ENCODE measurements at regions not wholly inside any gene's neighbourhood (a gene's known extent, or its start where the extent isn't known, plus 50 kb on each side); places are given as distances from the start of the nearest gene placed in this dataset.
"Not testable (repeated sequence)": the region's sequence is repeated elsewhere in the genome, so short reads cannot be mapped to it uniquely, and the experiment has no call there.

GRCh38 chr1:168457296-168457695, 86.5 kb downstream of the XCL2 start:
- DNase-seq (ENCODE audit: low read depth, low spot score) = not testable (repeated sequence)

GRCh38 chr1:168455764-168456163, 88.0 kb downstream of the XCL2 start:
- no peak for DNase-seq (ENCODE audit: low read depth, low spot score)

- no peak for DNase-seq (ENCODE audit: low read depth, low spot score)
Observed at GRCh38 chr1:168454211-168454815, 89.5 kb downstream of the XCL2 start.

GRCh38 chr1:168453056-168453455, 90.7 kb downstream of the XCL2 start:
- no peak for DNase-seq (ENCODE audit: low read depth, low spot score)

- no peak for DNase-seq (ENCODE audit: low read depth, low spot score)
Observed at GRCh38 chr1:168452329-168452728, 91.5 kb downstream of the XCL2 start.

GRCh38 chr1:168447871-168448270, 95.9 kb downstream of the XCL2 start:
- DNase-seq (ENCODE audit: low read depth, low spot score) = no peak

- no peak for DNase-seq (ENCODE audit: low read depth, low spot score)
Observed at GRCh38 chr1:168446081-168446480, 97.7 kb downstream of the XCL2 start.

- no peak for DNase-seq (ENCODE audit: low read depth, low spot score)
Observed at GRCh38 chr1:168443899-168444298, 99.9 kb downstream of the XCL2 start.

- no peak for DNase-seq (ENCODE audit: low read depth, low spot score)
Observed at GRCh38 chr1:168443356-168443755, 100.4 kb downstream of the XCL2 start.

- DNase-seq (ENCODE audit: low read depth, low spot score) = no peak
Observed at GRCh38 chr1:168442931-168443330, 100.9 kb downstream of the XCL2 start.

GRCh38 chr1:168441745-168442144, 102.1 kb downstream of the XCL2 start:
- DNase-seq (ENCODE audit: low read depth, low spot score) = no peak

GRCh38 chr1:168439456-168440375, 104.1 kb downstream of the XCL2 start:
- peak; percentile 69 for DNase-seq (ENCODE audit: low read depth, low spot score)

- DNase-seq (ENCODE audit: low read depth, low spot score) = no peak
Observed at GRCh38 chr1:168438626-168439025, 105.2 kb downstream of the XCL2 start.

- DNase-seq (ENCODE audit: low read depth, low spot score) = no peak
Observed at GRCh38 chr1:168437821-168438220, 106.0 kb downstream of the XCL2 start.

GRCh38 chr1:168435439-168435838, 108.4 kb downstream of the XCL2 start:
- no peak for DNase-seq (ENCODE audit: low read depth, low spot score)

GRCh38 chr1:168433238-168433637, 110.6 kb downstream of the XCL2 start:
- DNase-seq (ENCODE audit: low read depth, low spot score) = no peak

GRCh38 chr1:168431882-168432281, 111.9 kb downstream of the XCL2 start:
- DNase-seq (ENCODE audit: low read depth, low spot score) = no peak

GRCh38 chr1:168430321-168430720, 113.5 kb downstream of the XCL2 start:
- no peak for DNase-seq (ENCODE audit: low read depth, low spot score)

- no peak for DNase-seq (ENCODE audit: low read depth, low spot score)
Observed at GRCh38 chr1:168428063-168428731, 115.6 kb downstream of the XCL2 start.

GRCh38 chr1:168427051-168427450, 116.7 kb downstream of the XCL2 start:
- DNase-seq (ENCODE audit: low read depth, low spot score) = no peak

- DNase-seq (ENCODE audit: low read depth, low spot score) = no peak
Observed at GRCh38 chr1:168424281-168424680, 119.5 kb downstream of the XCL2 start.

GRCh38 chr1:168422203-168422847, 121.5 kb downstream of the XCL2 start:
- no peak for DNase-seq (ENCODE audit: low read depth, low spot score)

Measured in activated naive CD8-positive, alpha-beta T cell treated with anti-CD3 and anti-CD28 coated beads, Interleukin-2, amount 50 U/mL, for 16 hours (primary cell).